ENCODE measurements at regions not wholly inside any gene's neighbourhood (a gene's known extent, or its start where the extent isn't known, plus 50 kb on each side); places are given as distances from the start of the nearest gene placed in this dataset.

DNA sequence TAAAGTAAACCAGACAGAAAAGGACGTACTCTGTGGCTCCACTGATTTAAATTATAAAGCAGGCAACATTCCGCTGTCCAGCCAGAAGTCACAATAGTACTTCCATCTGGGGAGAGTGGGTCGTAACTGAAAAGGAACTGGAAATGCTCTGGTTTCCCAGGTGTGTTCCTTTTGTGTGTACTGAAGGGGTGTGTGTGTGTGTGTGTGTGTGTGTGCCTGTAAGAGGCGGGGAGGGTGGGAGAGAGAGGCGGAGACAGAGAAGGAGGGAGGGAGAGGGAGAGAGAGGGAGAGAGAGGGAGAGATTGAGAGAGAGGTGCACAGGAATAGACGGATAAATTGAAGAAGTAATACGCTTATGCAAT lies 178.4 kb upstream of the ZNF184 start:
- peak overlapping the region; percentile 17 for H2AFZ ChIP-seq (ENCODE audit: low read length)
- no peak overlapping the region for H2BK12ac ChIP-seq (ENCODE audit: insufficient read length, low read depth, low read length)
- no peak overlapping the region for H2BK5ac ChIP-seq (ENCODE audit: insufficient read length, low read length)
- H3K14ac ChIP-seq (ENCODE audit: insufficient read depth, low read length), result no peak overlapping the region
- no peak overlapping the region for H3K18ac ChIP-seq (ENCODE audit: insufficient read length, low read depth, low read length)
- no peaks in the 10 kb centered on the region for H3K9me3 ChIP-seq (ENCODE audit: control insufficient read depth, low read depth, low read length)
- H3K4ac ChIP-seq (ENCODE audit: low read depth, low read length), result no peak overlapping the region
- peak overlapping the region in 1 of 3 experiments; percentile 42; a peak in 1 of 7 replicates for H3K27ac Mint-ChIP-seq
- H4K20me1 ChIP-seq (ENCODE audit: control insufficient read depth, insufficient read depth, insufficient read length), result no peaks in the 10 kb centered on the region
- H3K9ac ChIP-seq (ENCODE audit: extremely low read depth, insufficient read length, low read length), result peak overlapping the region; percentile 32
- peak overlapping the region; percentile 72 for H3K4me2 ChIP-seq (ENCODE audit: insufficient read depth, insufficient read length, low read length)
- H3K27ac ChIP-seq (ENCODE audit: insufficient read length, low read depth, low read length), result no peak overlapping the region
- H2BK20ac ChIP-seq (ENCODE audit: low read depth, low read length, poor library complexity, severe bottlenecking), result no peak overlapping the region
- H4K91ac ChIP-seq (ENCODE audit: insufficient read length, low read depth, low read length), result no peak overlapping the region
- no peaks in the 10 kb centered on the region for H3K79me1 ChIP-seq (ENCODE audit: insufficient read depth, low read depth, low read length, poor library complexity, severe bottlenecking)
- H3K9me3 Mint-ChIP-seq, result peaks cover 13 to 18% of the 10 kb centered on the region in 2 experiments
- peak overlapping the region; percentile 84 to 94 for H3K4me3 Mint-ChIP-seq
- no peak overlapping the region for H2BK120ac ChIP-seq (ENCODE audit: low read depth, low read length, poor library complexity, severe bottlenecking)
- peaks cover 3% of the 10 kb centered on the region for H3K27me3 Mint-ChIP-seq (ENCODE audit: low read depth)
- peaks cover 4 to 10% of the 10 kb centered on the region in 2 experiments; a peak in 3 of 4 replicates for H3K4me1 Mint-ChIP-seq
- DNase-seq, result peak; percentile 68
- TF ChIP-seq, protein P1, sequence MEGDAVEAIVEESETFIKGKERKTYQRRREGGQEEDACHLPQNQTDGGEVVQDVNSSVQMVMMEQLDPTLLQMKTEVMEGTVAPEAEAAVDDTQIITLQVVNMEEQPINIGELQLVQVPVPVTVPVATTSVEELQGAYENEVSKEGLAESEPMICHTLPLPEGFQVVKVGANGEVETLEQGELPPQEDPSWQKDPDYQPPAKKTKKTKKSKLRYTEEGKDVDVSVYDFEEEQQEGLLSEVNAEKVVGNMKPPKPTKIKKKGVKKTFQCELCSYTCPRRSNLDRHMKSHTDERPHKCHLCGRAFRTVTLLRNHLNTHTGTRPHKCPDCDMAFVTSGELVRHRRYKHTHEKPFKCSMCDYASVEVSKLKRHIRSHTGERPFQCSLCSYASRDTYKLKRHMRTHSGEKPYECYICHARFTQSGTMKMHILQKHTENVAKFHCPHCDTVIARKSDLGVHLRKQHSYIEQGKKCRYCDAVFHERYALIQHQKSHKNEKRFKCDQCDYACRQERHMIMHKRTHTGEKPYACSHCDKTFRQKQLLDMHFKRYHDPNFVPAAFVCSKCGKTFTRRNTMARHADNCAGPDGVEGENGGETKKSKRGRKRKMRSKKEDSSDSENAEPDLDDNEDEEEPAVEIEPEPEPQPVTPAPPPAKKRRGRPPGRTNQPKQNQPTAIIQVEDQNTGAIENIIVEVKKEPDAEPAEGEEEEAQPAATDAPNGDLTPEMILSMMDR (conservative IDR thresholded peaks at IDR 0.05), result no peak
- no peaks in the 10 kb centered on the region for H3K27me3 ChIP-seq (ENCODE audit: insufficient read depth, low read length)
- no peaks in the 10 kb centered on the region for H3K79me2 ChIP-seq (ENCODE audit: insufficient read depth, low read length)
- no peaks in the 10 kb centered on the region; a peak in 3 of 7 replicates for H3K36me3 Mint-ChIP-seq (ENCODE audit: insufficient read depth in 1 of 3, low read depth in 3 of 3)
- no peak overlapping the region for H4K8ac ChIP-seq (replicated peaks; ENCODE audit: insufficient read length, low read depth, low read length)
- no peak overlapping the region for H2BK15ac ChIP-seq (ENCODE audit: low read depth, low read length)
- H3K56ac ChIP-seq (ENCODE audit: insufficient read length, low read depth, low read length), result no peak overlapping the region
- H3T11ph ChIP-seq (ENCODE audit: low read length), result no peak overlapping the region
- no peak overlapping the region for H3K23ac ChIP-seq (ENCODE audit: insufficient read length, low read depth, low read length)
- no CpG with 5 or more reads among the region's 7 CpGs for WGBS (ENCODE audit: extremely low coverage, insufficient read length, low lambda C conversion rate)
- H2AK5ac ChIP-seq (ENCODE audit: insufficient read length, low read length), result no peak overlapping the region
- H3K4me1 ChIP-seq (ENCODE audit: insufficient read depth, low read length), result no peaks in the 10 kb centered on the region
- no peaks in the 10 kb centered on the region for H3K23me2 ChIP-seq (ENCODE audit: insufficient read length, low read depth, low read length, poor library complexity, severe bottlenecking)
- no peak overlapping the region for H4K5ac ChIP-seq (ENCODE audit: insufficient read length, low read depth, low read length)
